Uterus (tissue), 2 donors: ENCODE measurements at regions not wholly inside any gene's neighbourhood (a gene's known extent, or its start where the extent isn't known, plus 50 kb on each side); places are given as distances from the start of the nearest gene placed in this dataset.
"Not testable (repeated sequence)": the region's sequence is repeated elsewhere in the genome, so short reads cannot be mapped to it uniquely, and the experiment has no call there.

Experiments used
- POLR2A ChIP-seq, 2 donors: fragments of 450-650 bp; IDR thresholded peaks; one replicate each; pipeline ENCODE4 v1.6.1; 2016; ENCODE audit warnings: antibody characterized with exemption in 2 of 2, mild to moderate bottlenecking in 1 of 2, moderate library complexity in 1 of 2
- TF ChIP-seq, protein P1 (sequence below), 4 experiments: fragments of 200-600 bp in 2 of 4; fragments of 450-650 bp in 2 of 4; sonication (generic) in 2 of 4; IDR thresholded peaks; one replicate each; pipeline ENCODE4 v1.5.1; 2016 to 2019; ENCODE audit warnings: antibody characterized with exemption in 4 of 4, mild to moderate bottlenecking in 2 of 4, moderate library complexity in 1 of 4

DNA sequence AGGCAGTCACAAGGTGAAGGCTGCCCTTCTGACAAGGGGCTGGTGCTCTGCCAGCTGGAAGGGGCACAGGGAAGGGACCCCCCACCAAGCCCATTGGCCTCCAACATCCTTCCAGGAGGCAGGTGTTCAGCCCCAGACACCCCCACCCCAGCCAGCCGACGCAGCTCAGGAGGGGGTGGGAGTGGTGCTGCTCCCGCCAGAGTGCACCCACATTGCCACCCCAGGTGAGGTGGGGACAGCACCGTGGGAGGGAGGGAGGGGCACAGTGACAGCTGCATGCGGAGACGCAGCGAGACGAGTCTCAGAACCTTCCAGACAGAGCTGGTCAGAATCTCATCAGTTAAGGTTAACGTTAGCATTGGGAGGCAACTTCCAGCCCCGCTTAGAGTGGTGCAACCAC is 121.6 kb upstream of the FOXD4L5 start:
- TF ChIP-seq, protein P1, sequence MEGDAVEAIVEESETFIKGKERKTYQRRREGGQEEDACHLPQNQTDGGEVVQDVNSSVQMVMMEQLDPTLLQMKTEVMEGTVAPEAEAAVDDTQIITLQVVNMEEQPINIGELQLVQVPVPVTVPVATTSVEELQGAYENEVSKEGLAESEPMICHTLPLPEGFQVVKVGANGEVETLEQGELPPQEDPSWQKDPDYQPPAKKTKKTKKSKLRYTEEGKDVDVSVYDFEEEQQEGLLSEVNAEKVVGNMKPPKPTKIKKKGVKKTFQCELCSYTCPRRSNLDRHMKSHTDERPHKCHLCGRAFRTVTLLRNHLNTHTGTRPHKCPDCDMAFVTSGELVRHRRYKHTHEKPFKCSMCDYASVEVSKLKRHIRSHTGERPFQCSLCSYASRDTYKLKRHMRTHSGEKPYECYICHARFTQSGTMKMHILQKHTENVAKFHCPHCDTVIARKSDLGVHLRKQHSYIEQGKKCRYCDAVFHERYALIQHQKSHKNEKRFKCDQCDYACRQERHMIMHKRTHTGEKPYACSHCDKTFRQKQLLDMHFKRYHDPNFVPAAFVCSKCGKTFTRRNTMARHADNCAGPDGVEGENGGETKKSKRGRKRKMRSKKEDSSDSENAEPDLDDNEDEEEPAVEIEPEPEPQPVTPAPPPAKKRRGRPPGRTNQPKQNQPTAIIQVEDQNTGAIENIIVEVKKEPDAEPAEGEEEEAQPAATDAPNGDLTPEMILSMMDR (IDR thresholded peaks at IDR 0.05), result not testable (repeated sequence)
- TF ChIP-seq POLR2A (IDR thresholded peaks at IDR 0.05), result not testable (repeated sequence)
